C4-2B (cell line): ENCODE measurements at regions not wholly inside any gene's neighbourhood (a gene's known extent, or its start where the extent isn't known, plus 50 kb on each side); places are given as distances from the start of the nearest gene placed in this dataset.

ENCODE experiments used
- CTCF ChIP-seq: fragments of 450-650 bp; conservative IDR thresholded peaks from 2 replicates; pipeline ENCODE4 v1.5.1; 2017; ENCODE audit warnings: mild to moderate bottlenecking
- ZFX ChIP-seq: fragments of 450-650 bp; IDR thresholded peaks from 2 replicates; pipeline ENCODE4 v1.6.1; 2017

- TF ChIP-seq CTCF (no peak), ZFX (no peak)
Observed at GRCh38 chr11:91239359-91239758, 985.3 kb upstream of the FAT3 start.
